GM19023 (cell line): ENCODE measurements at regions not wholly inside any gene's neighbourhood (a gene's known extent, or its start where the extent isn't known, plus 50 kb on each side); places are given as distances from the start of the nearest gene placed in this dataset.
"Not testable (repeated sequence)": the region's sequence is repeated elsewhere in the genome, so short reads cannot be mapped to it uniquely, and the experiment has no call there.

ENCODE experiments used
- ATAC-seq: cut with Tn5 transposase; IDR thresholded peaks from one replicate; pipeline ENCODE4 v1.9.1; 2021; ENCODE audit warnings: mild to moderate bottlenecking, moderate library complexity; ENCODE audit not compliant: unreplicated experiment

GRCh38 chr9:38134611-38135237 lies 65.7 kb upstream of the SHB start:
- no peak for ATAC-seq

- ATAC-seq, result no peak
Measured at GRCh38 chr9:38133595-38133994, 64.6 kb upstream of the SHB start.

- ATAC-seq, result no peak
Measured at GRCh38 chr9:38132956-38133355, 63.9 kb upstream of the SHB start.

GRCh38 chr9:38131729-38132128 lies 62.7 kb upstream of the SHB start:
- no peak for ATAC-seq

GRCh38 chr9:38130724-38131123 lies 61.7 kb upstream of the SHB start:
- no peak for ATAC-seq

- ATAC-seq, result no peak
Measured at GRCh38 chr9:38129366-38129765, 60.3 kb upstream of the SHB start.

GRCh38 chr9:38128752-38129270 lies 59.8 kb upstream of the SHB start:
- no peak for ATAC-seq

GRCh38 chr9:38127271-38127839 lies 58.3 kb upstream of the SHB start:
- ATAC-seq, result no peak

GRCh38 chr9:38126730-38127129 lies 57.7 kb upstream of the SHB start:
- ATAC-seq, result no peak

- no peak for ATAC-seq
Measured at GRCh38 chr9:38125889-38126288, 56.9 kb upstream of the SHB start.

- ATAC-seq, result not testable (repeated sequence)
Measured at GRCh38 chr9:38123359-38123758, 54.3 kb upstream of the SHB start.

- no peak for ATAC-seq
Measured at GRCh38 chr9:38120961-38121360, 51.9 kb upstream of the SHB start.

GRCh38 chr9:38119560-38120236 lies 50.7 kb upstream of the SHB start:
- no peak for ATAC-seq

GRCh38 chr9:38118862-38119438 lies 49.9 kb upstream of the SHB start:
- ATAC-seq, result no peak
